Right atrium auricular region (tissue), 2 donors: ENCODE measurements at regions not wholly inside any gene's neighbourhood (a gene's known extent, or its start where the extent isn't known, plus 50 kb on each side); places are given as distances from the start of the nearest gene placed in this dataset.

Experiments
- DNase-seq: peaks from one replicate; pipeline ENCODE4 v3.0.0-alpha.2; 2019; ENCODE audit warnings: low spot score
- H3K27ac ChIP-seq, 2 donors: fragments of 200-600 bp; sonication (generic); 1 replicate in 1 of 2; 2 replicates in 1 of 2; pipeline ENCODE4 v1.5.1; 2016 to 2019
- H3K27me3 ChIP-seq, 2 donors: fragments of 200-600 bp; sonication (generic); one replicate each; pipeline versions ENCODE4 v1.5.1 to v1.6.0; 2017 to 2019
- H3K36me3 ChIP-seq: fragments of 200-600 bp; sonication (generic); one replicate; pipeline ENCODE4 v1.5.1; 2016
- H3K4me1 ChIP-seq, 2 donors: fragments of 200-600 bp; sonication (generic); one replicate each; pipeline versions ENCODE4 v1.5.1 to v1.6.0; 2017 to 2019
- H3K4me3 ChIP-seq, 2 donors: fragments of 200-600 bp; sonication (generic); 1 replicate in 1 of 2; 2 replicates in 1 of 2; pipeline ENCODE4 v1.5.1; 2017 to 2019; ENCODE audit warnings: mild to moderate bottlenecking in 1 of 2, moderate library complexity in 1 of 2
- H3K9me3 ChIP-seq, 2 donors: fragments of 200-600 bp; sonication (generic); one replicate each; pipeline ENCODE4 v1.5.1; 2019
- CTCF ChIP-seq, 2 donors: fragments of 200-600 bp; sonication (generic); IDR thresholded peaks; one replicate each; pipeline ENCODE4 v1.5.1; 2019; ENCODE audit warnings: antibody characterized with exemption in 2 of 2

GRCh38 chr3:20406611-20407011 lies 220.6 kb upstream of the SGO1 start:
- TF ChIP-seq CTCF (IDR thresholded peaks at IDR 0.05), result no peak
- Histone ChIP-seq H3K4me3 (no peak overlapping the region), H3K27ac (no peak overlapping the region), H3K4me1 (no peaks in the 10 kb centered on the region), H3K36me3 (no peaks in the 10 kb centered on the region), H3K9me3 (no peaks in the 10 kb centered on the region), H3K27me3 (no peaks in the 10 kb centered on the region)
- DNase-seq, result no peak

- Histone ChIP-seq H3K4me1 (no peaks in the 10 kb centered on the region), H3K36me3 (no peaks in the 10 kb centered on the region), H3K27me3 (no peaks in the 10 kb centered on the region), H3K9me3 (no peaks in the 10 kb centered on the region), H3K27ac (no peak overlapping the region), H3K4me3 (no peak overlapping the region)
- DNase-seq, result no peak
- TF ChIP-seq CTCF (IDR thresholded peaks at IDR 0.05), result no peak
Observed at GRCh38 chr3:20405744-20406143, 219.7 kb upstream of the SGO1 start.

DNA sequence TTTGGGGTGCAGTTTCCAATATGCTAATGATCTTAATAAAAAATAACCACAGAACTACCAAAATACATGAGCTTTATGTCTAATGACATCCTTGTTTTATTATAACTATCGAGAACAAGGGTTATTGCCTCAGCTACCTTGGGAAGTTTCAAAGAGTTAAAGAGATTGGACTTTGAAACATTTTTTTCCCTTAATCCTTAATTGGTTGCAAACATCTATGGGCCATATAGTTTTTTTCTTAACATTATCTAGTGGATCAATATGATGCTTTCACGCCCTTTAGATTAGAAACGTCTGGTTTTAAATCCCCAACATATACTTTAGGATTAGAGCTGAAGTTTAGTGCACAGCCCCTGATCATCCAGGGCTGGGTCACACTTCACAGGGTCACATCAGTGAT lies 219.2 kb upstream of the SGO1 start:
- H3K36me3 ChIP-seq, result no peaks in the 10 kb centered on the region
- H3K9me3 ChIP-seq, result no peaks in the 10 kb centered on the region
- no peak overlapping the region for H3K27ac ChIP-seq
- no peaks in the 10 kb centered on the region for H3K27me3 ChIP-seq
- DNase-seq, result no peak
- H3K4me1 ChIP-seq, result no peaks in the 10 kb centered on the region
- no peak for TF ChIP-seq CTCF (IDR thresholded peaks at IDR 0.05)
- no peak overlapping the region for H3K4me3 ChIP-seq

DNA sequence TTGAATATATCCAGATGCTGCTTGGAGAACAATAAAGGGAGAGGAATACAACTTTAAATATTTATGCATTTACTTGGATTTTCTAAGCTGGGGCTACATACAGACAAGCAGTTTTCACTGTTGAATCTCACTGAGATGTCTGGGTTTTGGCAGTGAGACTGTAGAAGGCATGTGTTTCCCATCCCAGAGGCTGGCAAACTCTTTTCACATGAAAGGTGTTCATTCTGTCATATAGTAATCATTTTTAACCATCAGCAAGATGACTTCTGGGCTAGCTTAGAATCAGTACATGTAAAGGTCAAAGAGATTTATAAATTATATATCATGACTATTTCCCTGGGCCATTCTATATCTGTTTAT lies 218.7 kb upstream of the SGO1 start:
- no peaks in the 10 kb centered on the region for H3K4me1 ChIP-seq
- H3K27ac ChIP-seq, result no peak overlapping the region
- H3K36me3 ChIP-seq, result no peaks in the 10 kb centered on the region
- H3K9me3 ChIP-seq, result no peaks in the 10 kb centered on the region
- no peak overlapping the region for H3K4me3 ChIP-seq
- DNase-seq, result no peak
- H3K27me3 ChIP-seq, result no peaks in the 10 kb centered on the region
- no peak for TF ChIP-seq CTCF (IDR thresholded peaks at IDR 0.05)

DNA sequence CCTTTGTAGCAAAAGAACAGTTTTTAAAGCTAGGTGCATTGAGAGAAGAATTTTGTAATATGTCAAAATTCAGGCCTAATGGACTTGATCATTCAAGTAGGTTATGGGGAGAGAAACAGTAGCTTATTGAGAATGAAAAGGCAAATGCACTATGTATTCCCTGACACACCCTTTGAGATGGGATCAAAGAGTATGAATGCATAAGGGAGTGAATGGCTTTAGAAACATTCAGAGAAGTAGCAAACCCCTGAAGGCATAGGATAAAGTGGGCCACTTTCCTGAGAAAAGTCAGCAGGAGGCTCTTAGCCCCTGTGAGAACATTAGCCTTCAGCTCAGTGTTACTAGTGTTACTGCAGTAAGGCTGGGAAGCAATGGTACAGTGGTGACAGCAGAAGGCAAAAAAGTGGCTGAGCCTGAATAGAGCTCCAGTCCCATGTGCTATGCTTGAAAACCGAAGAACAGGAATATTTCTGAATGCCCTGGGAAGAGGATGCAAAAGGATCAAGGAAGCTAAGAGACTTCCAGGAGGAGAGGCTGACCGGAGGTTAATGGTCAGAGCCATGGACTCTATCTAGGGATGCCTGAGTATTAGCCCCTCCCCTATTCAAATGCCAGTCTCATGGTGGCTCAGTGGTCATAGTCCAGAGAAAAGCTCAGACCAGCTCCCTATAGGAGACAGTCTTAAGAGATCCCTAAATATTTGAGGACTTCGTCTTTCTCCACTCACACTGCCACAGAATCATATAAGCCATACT lies 218.2 kb upstream of the SGO1 start:
- no peak for TF ChIP-seq CTCF (IDR thresholded peaks at IDR 0.05)
- no peaks in the 10 kb centered on the region for H3K27me3 ChIP-seq
- H3K9me3 ChIP-seq, result no peaks in the 10 kb centered on the region
- no peak overlapping the region for H3K27ac ChIP-seq
- no peak for DNase-seq
- H3K4me3 ChIP-seq, result no peak overlapping the region
- H3K4me1 ChIP-seq, result no peaks in the 10 kb centered on the region
- H3K36me3 ChIP-seq, result no peaks in the 10 kb centered on the region

GRCh38 chr3:20401253-20401652 lies 215.2 kb upstream of the SGO1 start:
- no peak for DNase-seq
- Histone ChIP-seq H3K4me1 (no peaks in the 10 kb centered on the region), H3K9me3 (no peaks in the 10 kb centered on the region), H3K36me3 (no peaks in the 10 kb centered on the region), H3K4me3 (no peak overlapping the region), H3K27me3 (no peaks in the 10 kb centered on the region), H3K27ac (no peak overlapping the region)
- TF ChIP-seq CTCF (IDR thresholded peaks at IDR 0.05), result no peak
